Fibroblast of villous mesenchyme (primary cell): ENCODE measurements at regions not wholly inside any gene's neighbourhood (a gene's known extent, or its start where the extent isn't known, plus 50 kb on each side); places are given as distances from the start of the nearest gene placed in this dataset.

Experiments
- DNase-seq: peaks from one replicate; pipeline ENCODE4 v3.0.0-alpha.2; 2010; ENCODE audit warnings: low read depth
- H3K4me3 ChIP-seq: 2 replicates; pipeline ENCODE4 v1.5.1; 2011; ENCODE audit warnings: low read depth, mild to moderate bottlenecking, low read length
- CTCF ChIP-seq: IDR thresholded peaks from 2 replicates; pipeline ENCODE4 v1.5.1; 2012; ENCODE audit warnings: low read depth, mild to moderate bottlenecking, low read length; ENCODE audit not compliant: insufficient read depth

GRCh38 chr10:130998046-130998435 lies 313.5 kb downstream of the TCERG1L start:
- H3K4me3 ChIP-seq = no peak overlapping the region
- DNase-seq = no peak
- no peak for TF ChIP-seq CTCF

- no peak overlapping the region for H3K4me3 ChIP-seq
- DNase-seq = no peak
- no peak for TF ChIP-seq CTCF
These were observed 312.9 kb downstream of the TCERG1L start for GRCh38 chr10:130998642-130999041.

- DNase-seq = no peak
- no peak for TF ChIP-seq CTCF
- no peak overlapping the region for H3K4me3 ChIP-seq
These were observed 311.9 kb downstream of the TCERG1L start for GRCh38 chr10:130999376-131000202.

- H3K4me3 ChIP-seq = no peak overlapping the region
- TF ChIP-seq CTCF = no peak
- DNase-seq = no peak
These were observed 311.3 kb downstream of the TCERG1L start for GRCh38 chr10:131000244-131000643.

- no peak overlapping the region for H3K4me3 ChIP-seq
- no peak for TF ChIP-seq CTCF
- DNase-seq = no peak
These were observed 310.8 kb downstream of the TCERG1L start for GRCh38 chr10:131000743-131001142.

GRCh38 chr10:131001438-131001837 lies 310.1 kb downstream of the TCERG1L start:
- H3K4me3 ChIP-seq = no peak overlapping the region
- TF ChIP-seq CTCF = no peak
- DNase-seq = no peak
